H1 (cell line): ENCODE measurements at regions not wholly inside any gene's neighbourhood (a gene's known extent, or its start where the extent isn't known, plus 50 kb on each side); places are given as distances from the start of the nearest gene placed in this dataset.

Experiments used
- EP300 ChIP-seq, 2 experiments: IDR thresholded peaks; 1 replicate in 1 of 2; 2 replicates in 1 of 2; pipeline ENCODE4 v1.6.1; 2011 to 2012; ENCODE audit warnings: low read depth in 2 of 2, low read length in 2 of 2, mild to moderate bottlenecking in 2 of 2, borderline replicate concordance in 1 of 2, inconsistent platforms in 1 of 2, moderate library complexity in 1 of 2
- MAFK ChIP-seq: IDR thresholded peaks from 2 replicates; pipeline ENCODE4 v1.6.1; 2012; ENCODE audit warnings: low read depth, mild to moderate bottlenecking, improper control_type of control experiment, low read length
- POLR2A ChIP-seq, 2 experiments: IDR thresholded peaks; 1 replicate in 1 of 2; 2 replicates in 1 of 2; pipeline ENCODE4 v1.6.1; 2011; ENCODE audit warnings: low read depth in 2 of 2, low read length in 2 of 2, mild to moderate bottlenecking in 2 of 2; ENCODE audit errors: control extremely low read depth in 1 of 2
- TF ChIP-seq, protein P1 (sequence below): IDR thresholded peaks from 2 replicates; pipeline ENCODE4 v1.6.1; 2012; ENCODE audit warnings: inconsistent platforms

DNA sequence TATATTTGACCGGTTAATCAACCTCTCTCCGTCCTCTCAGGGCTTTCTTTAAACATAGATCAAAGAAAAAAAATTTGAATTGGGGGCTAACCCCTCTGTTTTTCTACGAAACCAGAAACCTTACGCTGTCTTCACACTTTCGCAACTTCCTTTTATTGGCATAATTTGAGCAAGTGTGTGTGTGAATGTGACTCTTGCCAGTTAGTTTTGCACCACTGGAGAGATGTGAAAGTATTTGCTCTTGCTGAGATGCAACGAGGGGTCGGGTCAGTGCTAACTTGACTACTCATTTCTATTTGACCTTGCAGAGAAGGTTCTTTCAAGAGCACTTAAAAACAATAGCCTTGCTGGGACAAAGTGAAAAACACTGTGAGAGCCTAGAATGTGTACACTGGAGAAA is 81.2 kb downstream of the FAM43A start:
- TF ChIP-seq EP300 (IDR thresholded peaks at IDR 0.05; ENCODE audit: borderline replicate concordance in 1 of 2, low read depth in 2 of 2, low read length in 2 of 2) (no peak), POLR2A (IDR thresholded peaks at IDR 0.05; ENCODE audit: control extremely low read depth in 1 of 2, low read depth in 2 of 2, low read length in 2 of 2) (no peak), MAFK (no peak)
- TF ChIP-seq, protein P1, sequence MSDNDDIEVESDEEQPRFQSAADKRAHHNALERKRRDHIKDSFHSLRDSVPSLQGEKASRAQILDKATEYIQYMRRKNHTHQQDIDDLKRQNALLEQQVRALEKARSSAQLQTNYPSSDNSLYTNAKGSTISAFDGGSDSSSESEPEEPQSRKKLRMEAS: no peak
